WTC11 (cell line): ENCODE measurements at regions not wholly inside any gene's neighbourhood (a gene's known extent, or its start where the extent isn't known, plus 50 kb on each side); places are given as distances from the start of the nearest gene placed in this dataset.

Experiments used
- ATAC-seq: fragments of 200-7000 bp; cut with Tn5 transposase; 2 replicates; pipeline ENCODE4 v1.10.0; 2021; ENCODE audit warnings: mild to moderate bottlenecking, moderate library complexity
- CTCF ChIA-PET: fragments of 300-600 bp; sonication (Branson Sonifier 250); formaldehyde crosslinking; loops from one replicate; lab custom pipeline; 2021; ENCODE audit warnings: antibody characterized with exemption; lab: Charles Lee
- POLR2A ChIA-PET: fragments of 350-600 bp; sonication (Branson Sonifier 250); formaldehyde crosslinking; loops from one replicate; lab custom pipeline; 2021; ENCODE audit warnings: antibody characterized with exemption; lab: Charles Lee
- DNase-seq: peaks from one replicate; pipeline ENCODE4 v3.0.0; 2021; ENCODE audit warnings: low spot score
- H3K27ac Mint-ChIP-seq: 2 replicates; pipeline ENCODE4 v1.8.0; 2021; ENCODE audit warnings: mixed read lengths
- H3K27me3 Mint-ChIP-seq: 2 replicates; pipeline ENCODE4 v1.8.0; 2021; ENCODE audit warnings: low read depth, mild to moderate bottlenecking, moderate library complexity, mixed read lengths
- H3K36me3 Mint-ChIP-seq: 2 replicates; pipeline ENCODE4 v1.8.0; 2021; ENCODE audit warnings: mixed read lengths
- H3K4me1 Mint-ChIP-seq: 2 replicates; pipeline ENCODE4 v1.8.0; 2022; ENCODE audit warnings: mixed read lengths
- H3K4me3 Mint-ChIP-seq: 2 replicates; pipeline ENCODE4 v1.8.0; 2021; ENCODE audit warnings: mild to moderate bottlenecking, moderate library complexity, mixed read lengths
- H3K9me3 Mint-ChIP-seq: 2 replicates; pipeline ENCODE4 v1.8.0; 2021; ENCODE audit warnings: mixed read lengths
- ARID4B ChIP-seq: sonication (generic); formaldehyde crosslinking; IDR thresholded peaks from 2 replicates; pipeline ENCODE4 v1.8.0; 2023; ENCODE audit warnings: missing genetic modification reagents, mild to moderate bottlenecking, borderline replicate concordance
- ATF2 ChIP-seq: sonication (generic); formaldehyde crosslinking; IDR thresholded peaks from 2 replicates; pipeline ENCODE4 v1.8.1; 2022; ENCODE audit warnings: low read depth, missing genetic modification reagents, borderline replicate concordance
- ATF3 ChIP-seq: sonication (generic); formaldehyde crosslinking; conservative IDR thresholded peaks from 2 replicates; pipeline ENCODE4 v1.8.1; 2022; ENCODE audit warnings: mild to moderate bottlenecking, missing genetic modification reagents
- GABPB1 ChIP-seq: sonication (generic); formaldehyde crosslinking; IDR thresholded peaks from 2 replicates; pipeline ENCODE4 v1.8.1; 2023; ENCODE audit warnings: mild to moderate bottlenecking, missing genetic modification reagents
- MXD4 ChIP-seq: fragments of 250-450 bp; sonication (Bioruptor Pico); IDR thresholded peaks from 2 replicates; pipeline ENCODE4 v1.8.0; 2021; ENCODE audit warnings: mild to moderate bottlenecking, moderate library complexity, borderline replicate concordance
- NFATC4 ChIP-seq: fragments of 250-450 bp; sonication (Bioruptor Pico); IDR thresholded peaks from 2 replicates; pipeline ENCODE4 v1.9.0; 2021; ENCODE audit warnings: mild to moderate bottlenecking
- NR1H2 ChIP-seq: sonication (generic); formaldehyde crosslinking; IDR thresholded peaks from 2 replicates; pipeline ENCODE4 v1.9.0; 2021; ENCODE audit warnings: mild to moderate bottlenecking, moderate library complexity, missing genetic modification reagents
- RELA ChIP-seq: sonication (generic); formaldehyde crosslinking; IDR thresholded peaks from 2 replicates; pipeline ENCODE4 v1.8.1; 2022; ENCODE audit warnings: missing genetic modification reagents, mild to moderate bottlenecking, borderline replicate concordance
- SMAD3 ChIP-seq: sonication (generic); formaldehyde crosslinking; IDR thresholded peaks from 2 replicates; pipeline ENCODE4 v1.8.0; 2022; ENCODE audit warnings: missing genetic modification reagents, mild to moderate bottlenecking, borderline replicate concordance
- TCF7 ChIP-seq: sonication (generic); formaldehyde crosslinking; IDR thresholded peaks from 2 replicates; pipeline ENCODE4 v1.8.0; 2022; ENCODE audit warnings: mild to moderate bottlenecking, low read depth, missing genetic modification reagents, moderate library complexity
- ZNF512 ChIP-seq: sonication (generic); formaldehyde crosslinking; IDR thresholded peaks from 2 replicates; pipeline ENCODE4 v1.8.1; 2022; ENCODE audit warnings: missing genetic modification reagents, borderline replicate concordance

GRCh38 chr12:74456431-74456830 lies 81.2 kb upstream of the ATXN7L3B start:
- TF ChIP-seq RELA (no peak), SMAD3 (CRISPR knock-in tag) (no peak), GABPB1 (no peak)
- no peak for DNase-seq
- Mint-ChIP-seq H3K27ac (no peak overlapping the region), H3K9me3 (no peaks in the 10 kb centered on the region), H3K36me3 (no peaks in the 10 kb centered on the region), H3K4me1 (no peaks in the 10 kb centered on the region), H3K27me3 (no peaks in the 10 kb centered on the region), H3K4me3 (no peak overlapping the region)
- ChIA-PET CTCF (no interaction called here), POLR2A (no interaction called here)
- no peak for ATAC-seq

- CTCF ChIA-PET: no interaction called here
Measured at GRCh38 chr12:74468401-74468800, 69.2 kb upstream of the ATXN7L3B start.

More at GRCh38 chr12:74468401-74468800, 69.2 kb upstream of the ATXN7L3B start:
- POLR2A ChIA-PET: no interaction called here
- peaks cover 7% of the 10 kb centered on the region for H3K9me3 Mint-ChIP-seq
- ATAC-seq (no peak), DNase-seq (no peak)
- TF ChIP-seq MXD4 (CRISPR knock-in tag): no peak
- TF ChIP-seq ATF2 (CRISPR knock-in tag): no peak
- no peak for TF ChIP-seq NR1H2 (CRISPR knock-in tag)
- no peak for TF ChIP-seq NFATC4
- no peak for TF ChIP-seq ATF3 (CRISPR knock-in tag)
- TF ChIP-seq ARID4B (CRISPR knock-in tag): no peak
- TF ChIP-seq ZNF512 (CRISPR knock-in tag): no peak
- TF ChIP-seq TCF7 (CRISPR knock-in tag): no peak
- peaks cover 6% of the 10 kb centered on the region; the same call in 1 of the 2 replicates for H3K36me3 Mint-ChIP-seq
- H3K27ac Mint-ChIP-seq: no peak overlapping the region
- H3K4me1 Mint-ChIP-seq: no peaks in the 10 kb centered on the region
- H3K27me3 Mint-ChIP-seq: no peaks in the 10 kb centered on the region
- H3K4me3 Mint-ChIP-seq: no peak overlapping the region
